ENCODE measurements at regions not wholly inside any gene's neighbourhood (a gene's known extent, or its start where the extent isn't known, plus 50 kb on each side); places are given as distances from the start of the nearest gene placed in this dataset.

GRCh38 chr9:86756576-86757381, 190.5 kb downstream of the GAS1 start:
- Histone ChIP-seq H2BK120ac (ENCODE audit: low read depth, low read length) (no peak overlapping the region), H3K4me3 (ENCODE audit: low read length in 2 of 2) (no peak overlapping the region), H3K4ac (ENCODE audit: low read length) (no peak overlapping the region), H2BK15ac (ENCODE audit: low read length) (no peak overlapping the region), H3K36me3 (replicated peaks in 1 of 2; ENCODE audit: control insufficient read depth in 2 of 2, insufficient read depth in 2 of 2, low read length in 2 of 2) (no peaks in the 10 kb centered on the region), H3K9ac (ENCODE audit: low read depth, low read length, poor library complexity) (peak overlapping the region; percentile 18), H2AFZ (ENCODE audit: low read length) (no peak overlapping the region), H2BK12ac (ENCODE audit: low read length) (no peak overlapping the region), H3K18ac (ENCODE audit: low read length) (peak overlapping the region; percentile 38), H3K9me3 (replicated peaks in 1 of 2; ENCODE audit: control insufficient read depth in 2 of 2, insufficient read depth in 1 of 2, low read depth in 1 of 2, low read length in 2 of 2) (no peaks in the 10 kb centered on the region), H3K4me1 (ENCODE audit: control insufficient read depth in 2 of 2, insufficient read depth in 1 of 2, low read depth in 1 of 2, low read length in 2 of 2) (no peaks in the 10 kb centered on the region), H3K23ac (ENCODE audit: low read depth, low read length, poor library complexity) (no peak overlapping the region), H3K14ac (ENCODE audit: low read length) (no peak overlapping the region), H4K91ac (ENCODE audit: low read depth, low read length, poor library complexity) (no peak overlapping the region), H3K4me2 (ENCODE audit: insufficient read depth, low read length, poor library complexity, severe bottlenecking) (no peak overlapping the region), H3K27me3 (ENCODE audit: control insufficient read depth in 3 of 3, insufficient read depth in 3 of 3, low read depth in 1 of 3, low read length in 3 of 3) (no peaks in the 10 kb centered on the region), H4K8ac (ENCODE audit: low read depth, low read length) (no peak overlapping the region), H2AK5ac (ENCODE audit: low read depth, low read length) (no peak overlapping the region), H3K27ac (replicated peaks; ENCODE audit: low read length) (no peak overlapping the region), H3K79me1 (ENCODE audit: low read depth, low read length) (no peaks in the 10 kb centered on the region), H2BK5ac (ENCODE audit: low read length) (no peak overlapping the region)
- no CpG with 5 or more reads among the region's 18 CpGs for WGBS, 2 donors (ENCODE audit: extremely low coverage in 2 of 2, insufficient read length in 2 of 2, insufficient replicate concordance in 1 of 2)
- DNase-seq (ENCODE audit: low spot score): no peak

- Histone ChIP-seq H3K4me2 (ENCODE audit: insufficient read depth, low read length, poor library complexity, severe bottlenecking) (no peak overlapping the region), H2AK5ac (ENCODE audit: low read depth, low read length) (no peak overlapping the region), H3K79me1 (ENCODE audit: low read depth, low read length) (no peaks in the 10 kb centered on the region), H4K91ac (ENCODE audit: low read depth, low read length, poor library complexity) (no peak overlapping the region), H3K9ac (ENCODE audit: low read depth, low read length, poor library complexity) (no peak overlapping the region), H2BK120ac (ENCODE audit: low read depth, low read length) (no peak overlapping the region), H3K4me3 (ENCODE audit: low read length in 2 of 2) (no peak overlapping the region), H3K4ac (ENCODE audit: low read length) (no peak overlapping the region), H3K14ac (ENCODE audit: low read length) (no peak overlapping the region), H2BK5ac (ENCODE audit: low read length) (no peak overlapping the region), H4K8ac (ENCODE audit: low read depth, low read length) (no peak overlapping the region), H3K9me3 (replicated peaks in 1 of 2; ENCODE audit: control insufficient read depth in 2 of 2, insufficient read depth in 1 of 2, low read depth in 1 of 2, low read length in 2 of 2) (no peaks in the 10 kb centered on the region), H3K4me1 (ENCODE audit: control insufficient read depth in 2 of 2, insufficient read depth in 1 of 2, low read depth in 1 of 2, low read length in 2 of 2) (no peaks in the 10 kb centered on the region), H2BK12ac (ENCODE audit: low read length) (no peak overlapping the region), H2BK15ac (ENCODE audit: low read length) (no peak overlapping the region), H3K23ac (ENCODE audit: low read depth, low read length, poor library complexity) (no peak overlapping the region), H3K18ac (ENCODE audit: low read length) (no peak overlapping the region), H3K27ac (replicated peaks; ENCODE audit: low read length) (no peak overlapping the region), H3K36me3 (replicated peaks in 1 of 2; ENCODE audit: control insufficient read depth in 2 of 2, insufficient read depth in 2 of 2, low read length in 2 of 2) (no peaks in the 10 kb centered on the region), H2AFZ (ENCODE audit: low read length) (no peak overlapping the region), H3K27me3 (ENCODE audit: control insufficient read depth in 3 of 3, insufficient read depth in 3 of 3, low read depth in 1 of 3, low read length in 3 of 3) (no peaks in the 10 kb centered on the region)
- DNase-seq (ENCODE audit: low spot score): no peak
- WGBS, 2 donors (ENCODE audit: extremely low coverage in 2 of 2, insufficient read length in 2 of 2, insufficient replicate concordance in 1 of 2): no CpG with 5 or more reads among the region's 8 CpGs
Measured at GRCh38 chr9:86755561-86755941, 191.8 kb downstream of the GAS1 start.

DNA sequence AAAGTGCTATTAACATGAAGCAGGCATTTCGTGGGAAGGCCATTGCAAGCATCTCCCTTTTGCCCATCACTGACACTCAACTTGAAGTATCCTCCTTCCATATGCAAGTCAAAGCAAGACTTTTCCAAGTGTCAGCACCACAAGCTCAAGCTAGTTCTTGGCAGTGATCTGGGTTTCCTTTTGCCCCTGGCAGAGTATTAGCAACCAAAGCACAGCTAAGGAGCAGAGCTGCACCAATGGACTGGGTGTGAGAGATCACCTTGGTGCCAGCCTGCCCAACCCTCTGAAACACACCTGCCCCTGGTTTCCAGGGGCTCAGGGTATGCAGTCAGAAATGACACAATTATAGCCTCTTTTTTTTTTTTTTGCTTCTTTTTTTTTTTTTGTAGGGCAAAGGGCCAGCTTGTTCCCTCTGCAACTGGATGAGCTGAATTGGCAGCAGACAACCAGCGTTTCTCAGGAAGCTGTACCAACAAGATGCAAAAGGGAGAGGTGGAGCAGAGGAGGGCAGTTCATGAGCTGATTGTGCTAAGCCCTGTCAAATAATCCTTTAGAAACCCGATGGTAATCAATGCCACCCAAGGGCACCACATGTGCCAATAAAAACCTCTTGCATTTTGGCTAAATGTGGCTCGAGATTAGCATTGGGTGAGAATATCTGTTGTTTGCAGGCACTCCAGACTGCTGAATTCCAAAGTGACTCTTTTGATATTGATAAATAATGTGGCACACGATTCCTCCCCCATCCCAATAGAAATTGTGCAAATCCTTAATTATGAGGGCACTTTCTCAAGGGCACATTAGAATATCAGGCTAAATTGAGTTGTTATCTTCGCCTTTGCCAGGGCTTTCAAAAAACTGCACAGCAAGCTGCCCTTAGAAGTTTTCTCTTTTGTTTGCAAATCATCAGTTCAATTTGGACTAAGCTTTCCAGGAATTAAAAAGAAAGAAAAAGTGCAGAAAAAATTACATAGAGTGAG, 192.4 kb downstream of the GAS1 start:
- H4K8ac ChIP-seq (ENCODE audit: low read depth, low read length): no peak overlapping the region
- no CpG with 5 or more reads among the region's 6 CpGs for WGBS, 2 donors (ENCODE audit: extremely low coverage in 2 of 2, insufficient read length in 2 of 2, insufficient replicate concordance in 1 of 2)
- H3K27ac ChIP-seq (replicated peaks; ENCODE audit: low read length): no peak overlapping the region

DNA sequence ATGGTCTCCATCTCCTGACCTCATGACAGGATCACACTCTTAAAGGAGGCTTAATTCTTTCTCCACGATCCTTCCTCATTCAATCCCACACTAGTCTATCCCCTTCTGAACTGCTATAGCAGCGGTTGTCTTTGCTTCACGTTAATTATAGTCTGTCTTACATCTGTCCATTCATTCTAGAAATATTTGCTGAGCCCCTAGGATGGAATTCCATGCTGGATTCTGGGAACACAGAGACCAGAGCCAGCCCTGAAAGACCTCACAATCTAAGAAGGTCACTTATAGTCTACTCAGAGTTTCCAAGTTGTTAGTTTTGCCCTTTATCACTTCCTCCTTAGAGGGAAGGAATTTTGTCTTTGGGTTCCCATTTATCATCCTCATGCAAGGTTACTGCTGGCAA, 193.5 kb downstream of the GAS1 start:
- no peak overlapping the region for H2AK5ac ChIP-seq (ENCODE audit: low read depth, low read length)
- no peak overlapping the region for H2BK5ac ChIP-seq (ENCODE audit: low read length)
- no peak overlapping the region for H2AFZ ChIP-seq (ENCODE audit: low read length)
- no peaks in the 10 kb centered on the region for H3K79me1 ChIP-seq (ENCODE audit: low read depth, low read length)
- H3K23ac ChIP-seq (ENCODE audit: low read depth, low read length, poor library complexity): no peak overlapping the region
- no peak for DNase-seq (ENCODE audit: low spot score)
- H3K4me1 ChIP-seq (ENCODE audit: control insufficient read depth in 2 of 2, insufficient read depth in 1 of 2, low read depth in 1 of 2, low read length in 2 of 2): no peaks in the 10 kb centered on the region
- no peak overlapping the region for H3K4me2 ChIP-seq (ENCODE audit: insufficient read depth, low read length, poor library complexity, severe bottlenecking)
- H3K36me3 ChIP-seq (replicated peaks in 1 of 2; ENCODE audit: control insufficient read depth in 2 of 2, insufficient read depth in 2 of 2, low read length in 2 of 2): no peaks in the 10 kb centered on the region
- no peak overlapping the region for H4K8ac ChIP-seq (ENCODE audit: low read depth, low read length)
- H3K14ac ChIP-seq (ENCODE audit: low read length): no peak overlapping the region
- no peak overlapping the region for H3K9ac ChIP-seq (ENCODE audit: low read depth, low read length, poor library complexity)
- H2BK15ac ChIP-seq (ENCODE audit: low read length): no peak overlapping the region
- no peak overlapping the region for H3K4ac ChIP-seq (ENCODE audit: low read length)
- no peak overlapping the region for H4K91ac ChIP-seq (ENCODE audit: low read depth, low read length, poor library complexity)
- no peak overlapping the region for H2BK12ac ChIP-seq (ENCODE audit: low read length)
- no peak overlapping the region for H3K27ac ChIP-seq (replicated peaks; ENCODE audit: low read length)
- no peak overlapping the region for H3K4me3 ChIP-seq (ENCODE audit: low read length in 2 of 2)
- H2BK120ac ChIP-seq (ENCODE audit: low read depth, low read length): no peak overlapping the region
- no CpG with 5 or more reads among the region's 3 CpGs for WGBS, 2 donors (ENCODE audit: extremely low coverage in 2 of 2, insufficient read length in 2 of 2, insufficient replicate concordance in 1 of 2)
- no peaks in the 10 kb centered on the region for H3K9me3 ChIP-seq (replicated peaks in 1 of 2; ENCODE audit: control insufficient read depth in 2 of 2, insufficient read depth in 1 of 2, low read depth in 1 of 2, low read length in 2 of 2)
- H3K27me3 ChIP-seq (ENCODE audit: control insufficient read depth in 3 of 3, insufficient read depth in 3 of 3, low read depth in 1 of 3, low read length in 3 of 3): no peaks in the 10 kb centered on the region
- H3K18ac ChIP-seq (ENCODE audit: low read length): no peak overlapping the region

More for the DNA sequence above, 192.4 kb downstream of the GAS1 start:
- no peak overlapping the region for H3K4me3 ChIP-seq (ENCODE audit: low read length in 2 of 2)
- no peak overlapping the region for H3K14ac ChIP-seq (ENCODE audit: low read length)
- no peaks in the 10 kb centered on the region for H3K9me3 ChIP-seq (replicated peaks in 1 of 2; ENCODE audit: control insufficient read depth in 2 of 2, insufficient read depth in 1 of 2, low read depth in 1 of 2, low read length in 2 of 2)
- no peak overlapping the region for H2BK12ac ChIP-seq (ENCODE audit: low read length)
- no peak overlapping the region for H3K4ac ChIP-seq (ENCODE audit: low read length)
- H3K4me1 ChIP-seq (ENCODE audit: control insufficient read depth in 2 of 2, insufficient read depth in 1 of 2, low read depth in 1 of 2, low read length in 2 of 2): no peaks in the 10 kb centered on the region
- H3K9ac ChIP-seq (ENCODE audit: low read depth, low read length, poor library complexity): no peak overlapping the region
- H3K4me2 ChIP-seq (ENCODE audit: insufficient read depth, low read length, poor library complexity, severe bottlenecking): no peak overlapping the region
- H2BK15ac ChIP-seq (ENCODE audit: low read length): no peak overlapping the region
- no peak overlapping the region for H2AK5ac ChIP-seq (ENCODE audit: low read depth, low read length)
- H4K91ac ChIP-seq (ENCODE audit: low read depth, low read length, poor library complexity): no peak overlapping the region
- H2AFZ ChIP-seq (ENCODE audit: low read length): no peak overlapping the region
- H3K23ac ChIP-seq (ENCODE audit: low read depth, low read length, poor library complexity): no peak overlapping the region
- no peak overlapping the region for H2BK120ac ChIP-seq (ENCODE audit: low read depth, low read length)
- DNase-seq (ENCODE audit: low spot score): no peak
- no peak overlapping the region for H2BK5ac ChIP-seq (ENCODE audit: low read length)
- no peaks in the 10 kb centered on the region for H3K79me1 ChIP-seq (ENCODE audit: low read depth, low read length)
- H3K36me3 ChIP-seq (replicated peaks in 1 of 2; ENCODE audit: control insufficient read depth in 2 of 2, insufficient read depth in 2 of 2, low read length in 2 of 2): no peaks in the 10 kb centered on the region
- no peaks in the 10 kb centered on the region for H3K27me3 ChIP-seq (ENCODE audit: control insufficient read depth in 3 of 3, insufficient read depth in 3 of 3, low read depth in 1 of 3, low read length in 3 of 3)
- no peak overlapping the region for H3K18ac ChIP-seq (ENCODE audit: low read length)

Measured in neuronal stem cell (in vitro differentiated cells).